ENCODE measurements at regions not wholly inside any gene's neighbourhood (a gene's known extent, or its start where the extent isn't known, plus 50 kb on each side); places are given as distances from the start of the nearest gene placed in this dataset.
"Not testable (repeated sequence)": the region's sequence is repeated elsewhere in the genome, so short reads cannot be mapped to it uniquely, and the experiment has no call there.

DNA sequence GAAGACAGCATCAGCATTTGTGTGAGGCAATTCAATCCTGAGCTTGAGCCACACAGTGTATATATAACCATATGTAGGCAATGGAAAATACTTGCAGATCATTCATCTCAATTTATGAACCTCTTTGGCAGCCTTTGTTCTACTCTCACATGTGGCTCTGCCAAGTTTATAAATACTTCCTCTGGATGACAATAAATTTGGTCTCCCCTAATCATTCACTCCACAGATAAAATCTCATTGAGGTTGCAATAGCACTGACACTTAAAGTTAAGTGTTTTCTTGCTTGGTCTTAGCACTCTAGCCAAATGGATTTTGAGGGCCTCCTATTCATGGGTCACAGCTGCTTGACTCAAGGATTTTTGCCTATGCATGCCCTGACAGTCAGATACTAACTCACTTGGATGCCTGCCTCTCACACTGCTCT lies 136.6 kb upstream of the VANGL1 start (continued):
- TF ChIP-seq, protein P1, sequence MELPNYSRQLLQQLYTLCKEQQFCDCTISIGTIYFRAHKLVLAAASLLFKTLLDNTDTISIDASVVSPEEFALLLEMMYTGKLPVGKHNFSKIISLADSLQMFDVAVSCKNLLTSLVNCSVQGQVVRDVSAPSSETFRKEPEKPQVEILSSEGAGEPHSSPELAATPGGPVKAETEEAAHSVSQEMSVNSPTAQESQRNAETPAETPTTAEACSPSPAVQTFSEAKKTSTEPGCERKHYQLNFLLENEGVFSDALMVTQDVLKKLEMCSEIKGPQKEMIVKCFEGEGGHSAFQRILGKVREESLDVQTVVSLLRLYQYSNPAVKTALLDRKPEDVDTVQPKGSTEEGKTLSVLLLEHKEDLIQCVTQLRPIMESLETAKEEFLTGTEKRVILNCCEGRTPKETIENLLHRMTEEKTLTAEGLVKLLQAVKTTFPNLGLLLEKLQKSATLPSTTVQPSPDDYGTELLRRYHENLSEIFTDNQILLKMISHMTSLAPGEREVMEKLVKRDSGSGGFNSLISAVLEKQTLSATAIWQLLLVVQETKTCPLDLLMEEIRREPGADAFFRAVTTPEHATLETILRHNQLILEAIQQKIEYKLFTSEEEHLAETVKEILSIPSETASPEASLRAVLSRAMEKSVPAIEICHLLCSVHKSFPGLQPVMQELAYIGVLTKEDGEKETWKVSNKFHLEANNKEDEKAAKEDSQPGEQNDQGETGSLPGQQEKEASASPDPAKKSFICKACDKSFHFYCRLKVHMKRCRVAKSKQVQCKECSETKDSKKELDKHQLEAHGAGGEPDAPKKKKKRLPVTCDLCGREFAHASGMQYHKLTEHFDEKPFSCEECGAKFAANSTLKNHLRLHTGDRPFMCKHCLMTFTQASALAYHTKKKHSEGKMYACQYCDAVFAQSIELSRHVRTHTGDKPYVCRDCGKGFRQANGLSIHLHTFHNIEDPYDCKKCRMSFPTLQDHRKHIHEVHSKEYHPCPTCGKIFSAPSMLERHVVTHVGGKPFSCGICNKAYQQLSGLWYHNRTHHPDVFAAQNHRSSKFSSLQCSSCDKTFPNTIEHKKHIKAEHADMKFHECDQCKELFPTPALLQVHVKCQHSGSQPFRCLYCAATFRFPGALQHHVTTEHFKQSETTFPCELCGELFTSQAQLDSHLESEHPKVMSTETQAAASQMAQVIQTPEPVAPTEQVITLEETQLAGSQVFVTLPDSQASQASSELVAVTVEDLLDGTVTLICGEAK (IDR thresholded peaks at IDR 0.05): no peak
- TF ChIP-seq, protein P1 (CRISPR knock-in tag; IDR thresholded peaks at IDR 0.05): no peak
- TF ChIP-seq AGO2 (optimal IDR thresholded peaks at IDR 0.05; ENCODE audit: low read depth, low read length): no peak
- TF ChIP-seq ZNF557 (CRISPR knock-in tag; IDR thresholded peaks at IDR 0.05): no peak
- TF ChIP-seq, protein P2, sequence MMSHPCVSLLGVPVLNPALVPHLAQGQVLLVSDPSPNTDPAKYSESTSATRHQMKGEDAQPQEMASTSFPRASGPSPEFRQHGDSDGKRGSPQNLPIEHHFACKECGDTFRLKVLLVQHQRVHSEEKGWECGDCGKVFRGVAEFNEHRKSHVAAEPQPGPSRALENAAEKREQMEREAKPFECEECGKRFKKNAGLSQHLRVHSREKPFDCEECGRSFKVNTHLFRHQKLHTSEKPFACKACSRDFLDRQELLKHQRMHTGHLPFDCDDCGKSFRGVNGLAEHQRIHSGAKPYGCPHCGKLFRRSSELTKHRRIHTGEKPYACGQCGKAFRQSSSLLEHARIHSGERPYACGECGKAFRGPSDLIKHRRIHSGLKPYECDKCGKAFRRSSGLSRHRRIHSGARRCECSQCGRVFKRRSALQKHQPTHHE (CRISPR knock-in tag; IDR thresholded peaks at IDR 0.05; ENCODE audit: borderline replicate concordance): no peak

DNA sequence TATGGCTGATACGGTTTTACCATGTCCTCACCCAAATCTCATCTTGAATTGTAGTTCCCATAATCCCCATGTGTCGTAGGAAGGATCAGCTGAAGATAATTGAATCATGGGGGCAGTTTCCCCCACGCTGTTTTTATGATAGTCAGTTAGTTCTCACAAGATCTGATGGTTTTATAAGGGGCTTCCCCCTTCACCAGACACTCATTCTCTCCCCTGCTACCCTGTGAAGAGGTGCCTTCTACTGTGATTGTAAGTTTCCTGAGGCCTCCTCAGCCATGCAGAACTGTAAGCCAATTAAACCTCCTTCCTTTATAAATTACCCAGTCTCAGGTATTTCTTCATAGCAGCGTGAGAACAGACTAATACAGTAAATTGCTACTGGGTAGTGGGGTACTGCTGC lies 139.6 kb upstream of the VANGL1 start:
- H2AFZ ChIP-seq (ENCODE audit: low read length); in situ Hi-C loops (cut with HindIII; ENCODE audit: extremely low pct_ligation_motif_present, low pct_unique_long_range_greater_than_20kb); H3K4me3 ChIP-seq (replicated peaks in 1 of 3; ENCODE audit: insufficient read depth in 1 of 3, low read depth in 2 of 3, low read length in 3 of 3); ATAC-seq; H3K4me1 ChIP-seq (ENCODE audit: insufficient read depth, low read length); H4K20me1 ChIP-seq (ENCODE audit: insufficient read depth, low read length); DNase-seq (ENCODE audit: low spot score); POLR2A ChIA-PET; BruUV-seq (replicated peaks); H3K79me2 ChIP-seq (ENCODE audit: insufficient read depth, low read length); H3K9me3 ChIP-seq (ENCODE audit: low read length); FAIRE-seq; CTCF ChIA-PET (ENCODE audit: low intra/inter-chr PET ratio, low total read pairs); H3K36me3 ChIP-seq (replicated peaks in 1 of 2; ENCODE audit: control insufficient read depth in 1 of 2, insufficient read depth in 2 of 2, low read length in 2 of 2); H3K27ac ChIP-seq (ENCODE audit: extremely low read length, insufficient read depth, low read length); intact Hi-C loops (cut with micrococcal nuclease; ENCODE audit: unreplicated experiment); H3K9ac ChIP-seq (ENCODE audit: insufficient read depth, low read depth, low read length); H3K27me3 ChIP-seq (ENCODE audit: control insufficient read depth in 1 of 2, insufficient read depth in 2 of 2, low read length in 2 of 2); H3K4me2 ChIP-seq (ENCODE audit: low read depth, low read length): not testable (repeated sequence)
- WGBS (ENCODE audit: low lambda C conversion rate): 0% methylated on average over 4 of the region's 4 CpGs

All from HepG2 (cell line).